HCEC 1CT (cell line): ENCODE measurements at regions not wholly inside any gene's neighbourhood (a gene's known extent, or its start where the extent isn't known, plus 50 kb on each side); places are given as distances from the start of the nearest gene placed in this dataset.

ENCODE experiments used
- DNase-seq: peaks from one replicate; pipeline ENCODE4 v3.0.0-alpha.2; 2017

DNA sequence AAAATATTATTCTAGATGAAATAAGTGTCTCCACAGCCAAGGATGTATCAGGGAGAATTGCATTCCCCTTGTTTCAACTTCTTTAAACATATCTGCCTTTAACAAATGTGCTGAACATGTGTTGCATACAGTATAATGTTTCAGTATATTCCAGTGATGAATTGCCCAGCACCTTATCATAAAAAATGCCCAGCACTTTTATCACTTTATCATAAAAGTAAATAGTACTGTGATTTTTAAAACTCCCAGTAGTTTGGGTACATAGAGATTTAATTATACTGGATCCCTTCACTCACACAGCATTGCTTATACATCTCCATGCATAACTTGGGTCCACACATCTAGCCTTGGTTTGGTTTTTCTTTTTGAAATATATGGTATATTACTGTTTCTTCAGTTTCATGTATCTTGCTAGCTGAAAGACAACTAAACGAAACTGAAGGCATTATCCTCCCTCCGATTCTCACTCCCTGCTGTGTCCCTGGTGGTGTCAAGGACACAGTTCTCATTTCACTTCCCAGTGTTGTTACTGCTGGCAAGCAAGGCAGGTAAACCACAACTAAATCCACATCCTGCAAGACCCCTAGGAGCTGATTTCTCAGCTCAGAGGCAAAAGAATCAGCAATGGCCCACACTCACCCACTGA lies 118.2 kb upstream of the SLC44A3 start:
- no peak for DNase-seq

GRCh38 chr1:94698759-94699502 lies 121.2 kb upstream of the SLC44A3 start:
- DNase-seq: peak; percentile 82

DNA sequence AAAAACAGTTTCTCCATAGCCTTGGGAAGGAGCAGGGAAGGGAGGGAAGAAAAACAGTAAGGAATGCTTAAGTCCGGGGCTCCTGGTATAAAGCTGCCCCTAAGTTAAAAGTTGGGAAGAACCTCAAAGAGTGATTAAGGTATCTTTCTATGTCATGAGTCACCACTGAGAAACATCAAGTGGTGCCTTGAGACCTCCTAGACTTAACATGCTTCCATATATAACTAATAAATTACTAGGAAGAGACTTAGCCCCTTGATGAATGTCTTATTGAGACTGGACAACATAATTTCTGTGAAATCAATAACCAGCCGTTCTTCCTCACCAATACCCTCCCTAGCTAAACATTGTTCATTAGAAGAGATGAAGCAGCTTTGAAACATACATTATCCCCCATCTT lies 121.8 kb upstream of the SLC44A3 start:
- DNase-seq: peak; percentile 73

GRCh38 chr1:94697839-94698238 lies 122.3 kb upstream of the SLC44A3 start:
- no peak for DNase-seq

DNA sequence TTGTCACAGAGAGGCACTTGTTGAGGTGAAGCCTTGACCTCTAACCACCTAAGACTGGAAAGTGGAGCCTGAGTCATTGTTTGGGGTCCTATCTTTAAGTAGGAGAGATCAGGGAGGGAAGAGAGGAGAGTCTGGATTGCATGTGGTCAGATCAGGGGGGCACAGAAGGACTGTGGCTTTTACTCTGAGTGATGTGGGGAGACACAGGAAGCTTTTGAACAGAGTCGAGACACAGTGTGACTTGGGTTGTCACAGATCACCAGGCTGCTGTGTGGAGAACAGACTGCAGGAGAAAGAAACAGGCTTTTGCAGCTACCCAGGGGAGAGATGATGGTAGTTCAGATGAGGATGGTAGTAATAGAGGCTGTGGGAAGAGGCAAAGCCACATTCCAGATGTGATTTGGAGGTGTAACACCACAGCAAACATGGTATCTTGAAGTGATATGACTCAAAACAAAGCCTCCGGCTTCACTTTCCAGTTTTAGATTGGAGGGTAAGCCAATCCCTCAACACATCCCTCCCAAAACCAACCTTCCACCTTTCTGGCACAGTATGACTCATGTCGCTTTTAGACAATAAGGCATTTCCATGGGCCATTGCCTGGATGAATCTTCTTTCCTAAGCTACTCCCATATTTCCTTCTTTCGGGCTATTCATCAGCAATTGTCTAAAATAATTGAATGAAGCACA lies 125.8 kb upstream of the SLC44A3 start:
- no peak for DNase-seq

DNA sequence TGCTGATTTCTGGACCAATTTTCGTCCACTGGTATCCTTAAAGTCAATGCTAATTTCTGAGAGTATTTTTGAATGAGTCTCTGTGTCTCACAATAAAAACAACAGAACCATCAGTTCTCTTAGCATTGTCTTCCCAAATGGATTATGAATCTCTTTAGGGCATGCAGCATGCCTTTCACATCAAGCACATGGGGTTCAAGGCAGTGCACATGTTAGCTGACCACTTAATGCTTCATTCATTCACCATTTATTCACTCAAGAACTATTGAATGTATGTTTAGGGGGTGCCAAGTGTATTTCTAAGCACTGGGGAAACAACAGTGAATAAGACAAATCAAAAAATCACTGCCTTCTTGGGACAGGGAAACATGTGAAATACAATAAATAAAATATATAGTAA lies 126.7 kb upstream of the SLC44A3 start:
- DNase-seq: no peak

- DNase-seq: no peak
Measured at GRCh38 chr1:94693029-94693428, 127.1 kb upstream of the SLC44A3 start.

GRCh38 chr1:94688646-94689045 lies 131.5 kb upstream of the SLC44A3 start:
- no peak for DNase-seq

DNA sequence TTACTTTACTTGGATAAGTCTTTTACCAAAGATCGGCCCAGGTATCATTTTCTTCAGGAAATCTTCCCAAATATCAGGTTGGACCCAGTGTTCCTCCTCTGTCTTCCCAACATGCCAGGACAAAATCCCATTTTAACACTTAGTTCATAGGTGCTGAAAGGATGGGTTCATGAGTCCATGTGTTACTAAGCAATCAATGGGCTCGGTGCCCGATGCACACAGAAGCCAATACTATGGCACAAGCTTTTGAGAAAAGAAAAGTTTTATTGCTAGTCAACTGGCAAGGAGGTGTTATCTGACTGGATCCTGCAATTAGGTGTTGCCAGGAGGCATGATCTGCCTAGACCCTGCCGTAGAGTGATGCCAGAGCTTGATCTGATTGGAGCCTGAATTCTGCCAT lies 133.3 kb upstream of the SLC44A3 start:
- DNase-seq: no peak

GRCh38 chr1:94684690-94685250 lies 135.4 kb upstream of the SLC44A3 start:
- DNase-seq: no peak

DNA sequence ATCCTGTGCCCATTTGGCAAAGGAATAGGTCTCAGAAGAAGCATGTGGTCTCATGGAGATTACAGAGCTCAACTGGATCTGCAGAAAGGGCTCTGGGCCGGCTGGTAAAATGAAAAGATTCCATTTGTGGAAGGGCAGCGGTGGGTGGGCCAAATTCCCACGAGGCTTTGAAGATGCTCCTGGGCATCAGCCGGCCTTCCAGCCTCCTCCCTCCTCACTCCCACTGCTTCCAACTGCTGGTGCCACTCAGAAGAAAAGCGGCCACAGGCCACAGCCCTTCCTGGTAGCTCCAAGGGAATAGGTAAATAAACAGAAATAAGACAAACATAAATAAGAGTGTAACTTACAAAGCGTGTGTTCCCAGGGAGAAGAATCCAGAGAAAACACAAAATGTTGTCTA lies 136.3 kb upstream of the SLC44A3 start:
- no peak for DNase-seq

- DNase-seq: no peak
Measured at GRCh38 chr1:94680039-94680377, 138.4 kb upstream of the F3 start.

- DNase-seq: no peak
Measured at GRCh38 chr1:94679332-94680038, 137.9 kb upstream of the F3 start.

DNA sequence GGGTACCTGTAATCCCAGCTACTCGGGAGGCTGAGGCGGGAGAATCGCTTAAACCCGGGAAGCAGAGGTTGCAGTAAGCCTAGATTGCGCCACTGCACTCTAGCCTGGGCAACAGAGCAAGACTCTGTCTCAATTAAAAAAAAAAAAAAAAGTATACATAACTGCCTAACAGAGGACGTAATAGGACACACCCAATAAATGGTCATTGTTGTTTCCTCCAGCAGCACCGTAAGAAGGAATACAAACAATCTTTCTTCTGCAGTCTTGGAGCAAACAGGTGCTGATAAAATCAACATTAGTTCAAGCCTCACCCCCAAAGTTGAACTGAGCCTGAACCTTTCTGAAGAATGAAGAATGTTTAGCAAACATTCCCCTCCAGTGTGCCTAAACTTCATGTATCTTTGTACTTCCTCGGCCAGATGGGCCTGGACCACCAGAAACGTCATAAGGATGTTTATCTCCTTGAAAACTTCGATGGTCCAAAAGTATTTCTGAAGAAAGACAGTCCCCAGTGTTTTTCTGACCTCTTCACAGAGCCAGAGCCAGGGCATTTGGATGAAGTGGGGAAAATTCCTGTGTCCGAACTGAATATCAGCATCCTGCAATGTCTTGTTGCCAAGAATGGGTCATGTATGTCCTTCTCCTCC lies 136.8 kb upstream of the F3 start:
- no peak for DNase-seq

GRCh38 chr1:94677714-94678113 lies 136.2 kb upstream of the F3 start:
- no peak for DNase-seq

DNA sequence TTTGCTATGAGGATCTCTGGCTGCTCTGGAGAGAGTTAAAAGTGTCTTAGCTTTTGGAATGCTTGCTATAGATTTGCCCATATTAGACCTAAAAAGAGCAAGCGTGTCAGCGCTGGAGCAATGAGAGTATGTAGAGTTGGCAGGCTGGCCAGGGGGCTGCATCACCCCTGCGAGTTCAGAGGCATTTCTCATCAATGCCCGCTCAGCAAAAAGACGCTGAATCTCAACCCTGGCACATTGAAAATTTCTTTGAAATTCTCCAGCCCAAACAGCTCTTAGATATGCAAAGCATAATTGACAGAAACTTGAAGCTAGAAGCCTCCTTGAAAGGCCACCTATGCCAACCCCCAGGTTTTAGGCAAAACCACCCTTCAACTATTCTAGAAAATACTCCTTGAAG lies 135.5 kb upstream of the F3 start:
- no peak for DNase-seq

DNA sequence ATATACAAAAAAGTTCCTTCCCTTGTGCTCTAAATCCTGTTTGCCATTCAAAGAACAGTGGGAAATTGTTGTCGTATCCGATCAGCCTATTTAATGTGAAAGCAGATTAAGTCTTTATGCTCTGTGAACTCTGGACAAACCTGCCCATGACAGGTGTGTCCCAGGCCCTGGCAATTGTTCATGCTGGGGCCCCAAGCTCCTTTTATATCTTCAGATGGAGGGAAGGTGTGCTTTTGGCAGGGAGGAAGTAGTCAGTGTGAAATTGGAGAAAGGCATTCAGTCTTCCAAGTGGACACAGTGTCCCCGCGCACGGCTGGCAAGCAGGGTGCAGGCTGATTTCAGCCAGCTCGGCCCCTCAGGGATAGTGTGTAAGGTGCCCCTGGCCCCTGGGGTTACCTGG lies 135.1 kb upstream of the F3 start:
- no peak for DNase-seq

GRCh38 chr1:94675373-94675772 lies 133.8 kb upstream of the F3 start:
- DNase-seq: peak; percentile 84

DNA sequence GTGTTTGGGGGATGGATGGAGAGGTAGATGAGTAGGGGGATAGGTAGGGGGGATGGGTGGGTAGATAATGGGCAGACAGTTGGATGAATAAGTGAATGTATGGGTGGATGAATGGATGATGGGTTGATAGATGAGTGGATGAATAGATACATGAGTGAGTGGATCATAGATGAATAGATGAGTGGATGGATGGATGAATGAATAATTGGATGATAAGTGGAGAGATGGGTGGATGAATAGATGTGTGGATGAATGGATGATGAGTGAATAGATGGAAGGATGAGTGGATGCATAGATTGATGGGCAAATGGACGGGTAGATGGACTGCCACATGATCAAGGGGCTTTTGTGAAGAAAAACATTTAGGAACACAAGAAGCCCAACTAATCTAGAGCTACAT lies 133.3 kb upstream of the F3 start:
- DNase-seq: no peak

GRCh38 chr1:94672934-94673333 lies 131.4 kb upstream of the F3 start:
- DNase-seq: peak; percentile 99

GRCh38 chr1:94672001-94672400 lies 130.4 kb upstream of the F3 start:
- DNase-seq: no peak

DNA sequence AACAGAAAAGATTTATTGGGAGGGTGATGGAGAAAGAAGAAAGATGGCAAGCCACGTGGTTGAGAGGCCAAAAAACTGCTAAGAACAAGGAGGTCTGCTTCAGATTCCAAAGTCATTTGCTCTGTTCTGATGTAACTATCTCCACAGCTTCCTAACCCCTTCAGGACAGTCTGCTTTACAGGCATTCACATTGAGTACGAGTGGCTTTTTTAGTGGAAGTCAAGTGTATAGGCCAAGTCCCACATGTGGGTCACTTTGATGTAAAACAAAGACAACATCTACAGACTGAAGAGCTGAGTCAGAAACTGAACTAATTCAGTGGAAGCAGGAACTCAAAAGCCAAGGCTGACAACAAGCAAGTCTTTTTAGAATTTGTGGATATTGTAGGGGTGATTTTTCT lies 128.7 kb upstream of the F3 start:
- no peak for DNase-seq

GRCh38 chr1:94669198-94669597 lies 127.6 kb upstream of the F3 start:
- DNase-seq: no peak
